Keratinocyte (primary cell): ENCODE measurements at regions not wholly inside any gene's neighbourhood (a gene's known extent, or its start where the extent isn't known, plus 50 kb on each side); places are given as distances from the start of the nearest gene placed in this dataset.

Experiments used
- EZH2 ChIP-seq: IDR thresholded peaks from one replicate; pipeline ENCODE4 v1.6.1; 2012; ENCODE audit warnings: inconsistent platforms, mild to moderate bottlenecking, low read length, moderate library complexity
- TF ChIP-seq, protein P1 (sequence below), 3 experiments: IDR thresholded peaks in 1 of 3; conservative IDR thresholded peaks in 1 of 3; optimal IDR thresholded peaks in 1 of 3; 2 replicates in 2 of 3; 3 replicates in 1 of 3; pipeline versions ENCODE3 to v1.5.1; 2011; ENCODE audit warnings: low read length in 3 of 3, mild to moderate bottlenecking in 3 of 3, moderate library complexity in 2 of 3, control low read depth in 1 of 3, inconsistent platforms in 1 of 3; ENCODE audit not compliant: insufficient read depth in 2 of 3; ENCODE audit errors: extremely low read depth in 1 of 3

GRCh38 chr4:136741468-136741867 lies 790.8 kb downstream of the PCDH18 start:
- TF ChIP-seq, protein P1, sequence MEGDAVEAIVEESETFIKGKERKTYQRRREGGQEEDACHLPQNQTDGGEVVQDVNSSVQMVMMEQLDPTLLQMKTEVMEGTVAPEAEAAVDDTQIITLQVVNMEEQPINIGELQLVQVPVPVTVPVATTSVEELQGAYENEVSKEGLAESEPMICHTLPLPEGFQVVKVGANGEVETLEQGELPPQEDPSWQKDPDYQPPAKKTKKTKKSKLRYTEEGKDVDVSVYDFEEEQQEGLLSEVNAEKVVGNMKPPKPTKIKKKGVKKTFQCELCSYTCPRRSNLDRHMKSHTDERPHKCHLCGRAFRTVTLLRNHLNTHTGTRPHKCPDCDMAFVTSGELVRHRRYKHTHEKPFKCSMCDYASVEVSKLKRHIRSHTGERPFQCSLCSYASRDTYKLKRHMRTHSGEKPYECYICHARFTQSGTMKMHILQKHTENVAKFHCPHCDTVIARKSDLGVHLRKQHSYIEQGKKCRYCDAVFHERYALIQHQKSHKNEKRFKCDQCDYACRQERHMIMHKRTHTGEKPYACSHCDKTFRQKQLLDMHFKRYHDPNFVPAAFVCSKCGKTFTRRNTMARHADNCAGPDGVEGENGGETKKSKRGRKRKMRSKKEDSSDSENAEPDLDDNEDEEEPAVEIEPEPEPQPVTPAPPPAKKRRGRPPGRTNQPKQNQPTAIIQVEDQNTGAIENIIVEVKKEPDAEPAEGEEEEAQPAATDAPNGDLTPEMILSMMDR (optimal IDR thresholded peaks at IDR 0.05 in 1 of 3, IDR thresholded peaks at IDR 0.05 in 1 of 3, conservative IDR thresholded peaks at IDR 0.05 in 1 of 3; ENCODE audit: extremely low read depth in 1 of 3, insufficient read depth in 2 of 3, low read length in 3 of 3) = no peak
- TF ChIP-seq EZH2 = no peak
